Putamen (tissue), 1 donor: ENCODE measurements at regions not wholly inside any gene's neighbourhood (a gene's known extent, or its start where the extent isn't known, plus 50 kb on each side); places are given as distances from the start of the nearest gene placed in this dataset.

ENCODE experiments used
- DNase-seq: peaks from one replicate; pipeline ENCODE4 v3.0.0-alpha.2; 2016; ENCODE audit warnings: low spot score

- DNase-seq = no peak
These were observed 76.6 kb upstream of the LINGO1 start for GRCh38 chr15:77709135-77709886.

GRCh38 chr15:77706482-77707244 is 74.0 kb upstream of the LINGO1 start:
- no peak for DNase-seq

GRCh38 chr15:77702211-77702957 is 69.7 kb upstream of the LINGO1 start:
- DNase-seq = no peak

- DNase-seq = no peak
These were observed 65.8 kb upstream of the LINGO1 start for GRCh38 chr15:77698481-77698880.

- DNase-seq = no peak
These were observed 65.2 kb upstream of the LINGO1 start for GRCh38 chr15:77697893-77698292.

- DNase-seq = no peak
These were observed 64.2 kb upstream of the LINGO1 start for GRCh38 chr15:77696871-77697270.

- DNase-seq = no peak
These were observed 63.4 kb upstream of the LINGO1 start for GRCh38 chr15:77695961-77696582.

GRCh38 chr15:77695548-77695947 is 62.8 kb upstream of the LINGO1 start:
- DNase-seq = no peak

GRCh38 chr15:77693576-77693975 is 60.9 kb upstream of the LINGO1 start:
- DNase-seq = no peak

- no peak for DNase-seq
These were observed 59.9 kb upstream of the LINGO1 start for GRCh38 chr15:77692614-77693013.

- DNase-seq = no peak
These were observed 58.9 kb upstream of the LINGO1 start for GRCh38 chr15:77691607-77692006.

- no peak for DNase-seq
These were observed 57.1 kb upstream of the LINGO1 start for GRCh38 chr15:77689821-77690220.

GRCh38 chr15:77688693-77689092 is 56.0 kb upstream of the LINGO1 start:
- no peak for DNase-seq

- no peak for DNase-seq
These were observed 55.6 kb upstream of the LINGO1 start for GRCh38 chr15:77688266-77688665.

- no peak for DNase-seq
These were observed 52.5 kb upstream of the LINGO1 start for GRCh38 chr15:77685082-77685815.

- DNase-seq = no peak
These were observed 51.8 kb upstream of the LINGO1 start for GRCh38 chr15:77684341-77685081.

- DNase-seq = no peak
These were observed 49.9 kb upstream of the LINGO1 start for GRCh38 chr15:77682564-77682963.
